Retinal pigment epithelial cell (primary cell): ENCODE measurements at regions not wholly inside any gene's neighbourhood (a gene's known extent, or its start where the extent isn't known, plus 50 kb on each side); places are given as distances from the start of the nearest gene placed in this dataset.

Source experiments
- DNase-seq: peaks from one replicate; pipeline ENCODE4 v3.0.0-alpha.2; 2010; ENCODE audit warnings: low read depth
- H3K4me3 ChIP-seq: 2 replicates; pipeline ENCODE4 v1.5.1; 2011; ENCODE audit warnings: mild to moderate bottlenecking, low read length, control low read depth, moderate library complexity
- CTCF ChIP-seq: conservative IDR thresholded peaks from 2 replicates; pipeline ENCODE4 v1.5.1; 2011; ENCODE audit warnings: low read depth, low read length, control low read depth, inconsistent platforms

GRCh38 chr12:116432314-116432750 lies 126.8 kb upstream of the MAP1LC3B2 start:
- TF ChIP-seq CTCF = no peak
- no peak overlapping the region for H3K4me3 ChIP-seq
- no peak for DNase-seq

DNA sequence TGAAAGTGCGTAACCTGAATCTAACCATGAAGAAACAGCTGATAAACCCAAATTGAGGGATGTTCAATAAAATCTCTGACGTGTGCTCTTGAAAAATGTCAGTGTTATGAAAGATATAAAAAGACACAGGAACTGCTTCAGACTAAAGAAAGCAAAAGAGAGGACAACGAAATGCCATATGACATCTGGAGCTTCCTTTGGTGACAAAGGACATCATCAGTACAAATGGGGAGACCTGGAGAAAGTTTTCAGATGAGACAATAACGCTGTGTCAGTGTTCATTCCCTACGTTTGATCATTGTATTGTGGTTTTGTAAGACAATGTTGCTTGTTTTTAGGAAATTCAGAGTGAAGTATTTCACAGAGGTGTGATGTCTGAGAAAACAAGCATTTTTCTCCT lies 125.9 kb upstream of the MAP1LC3B2 start:
- H3K4me3 ChIP-seq = no peak overlapping the region
- TF ChIP-seq CTCF = no peak
- DNase-seq = no peak

GRCh38 chr12:116434155-116435011 lies 124.8 kb upstream of the MAP1LC3B2 start:
- peak; percentile 74 for DNase-seq
- no peak for TF ChIP-seq CTCF
- peak overlapping the region; percentile 29 for H3K4me3 ChIP-seq

- TF ChIP-seq CTCF = no peak
- no peak overlapping the region for H3K4me3 ChIP-seq
These were observed 123.2 kb upstream of the MAP1LC3B2 start for GRCh38 chr12:116435984-116436383.

DNA sequence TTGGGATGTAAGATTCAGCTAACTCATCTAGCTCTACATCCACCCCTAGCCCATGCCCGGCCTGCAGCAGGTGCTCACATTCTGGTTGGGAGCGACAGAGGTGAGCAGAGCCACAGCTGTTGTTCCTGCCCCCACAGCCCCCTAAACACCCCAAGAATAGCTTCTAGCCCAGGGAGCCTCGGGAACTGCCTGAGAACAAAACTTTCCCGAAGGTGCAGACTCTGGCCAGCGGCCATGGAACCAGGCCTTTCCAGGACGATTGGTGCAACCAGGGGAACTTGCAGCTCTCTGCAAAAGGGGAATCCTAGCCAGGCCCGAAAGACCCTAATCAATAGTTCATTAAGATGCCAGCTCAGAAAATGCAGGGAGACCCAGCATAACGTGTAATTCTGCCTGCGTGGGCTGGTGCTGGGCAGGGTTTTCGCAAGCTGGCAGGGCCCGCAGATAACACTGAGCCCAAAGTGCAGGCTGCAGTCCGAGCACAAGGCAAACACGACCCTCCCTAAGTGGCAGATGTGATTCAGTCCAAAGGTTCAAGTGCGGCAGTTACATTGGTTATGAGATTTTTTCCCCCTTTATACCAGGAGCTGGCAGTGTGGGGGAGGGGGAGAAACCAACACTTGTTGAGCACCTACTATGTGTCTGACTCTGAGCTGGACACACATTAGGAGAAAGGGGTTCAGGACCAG lies 122.5 kb upstream of the MAP1LC3B2 start:
- TF ChIP-seq CTCF = no peak
- no peak overlapping the region for H3K4me3 ChIP-seq
- no peak for DNase-seq

More at GRCh38 chr12:116435984-116436383, 123.2 kb upstream of the MAP1LC3B2 start:
- no peak for DNase-seq

DNA sequence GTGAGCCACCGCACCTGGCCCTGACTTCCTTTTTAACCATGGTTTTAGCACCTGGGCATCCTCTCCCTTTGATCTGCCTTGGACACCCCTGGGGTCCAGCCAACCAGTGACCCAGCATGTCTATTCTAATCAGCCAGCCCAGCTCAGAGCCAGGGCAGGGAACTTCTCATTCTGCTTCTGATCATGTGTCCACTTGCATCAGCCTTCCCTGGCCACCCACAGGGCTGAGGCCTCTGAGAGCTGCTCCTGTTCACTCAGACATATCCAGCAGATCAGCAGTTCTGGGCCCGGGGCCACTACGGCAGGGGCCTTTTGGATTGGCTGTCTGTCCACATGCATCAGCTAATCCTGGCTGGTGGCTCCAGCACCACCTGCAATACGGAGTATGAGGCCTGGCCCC lies 117.9 kb upstream of the MAP1LC3B2 start:
- H3K4me3 ChIP-seq = no peak overlapping the region
- no peak for DNase-seq
- no peak for TF ChIP-seq CTCF
